Peyer's patch (tissue), 4 donors: ENCODE measurements at regions not wholly inside any gene's neighbourhood (a gene's known extent, or its start where the extent isn't known, plus 50 kb on each side); places are given as distances from the start of the nearest gene placed in this dataset.

Experiments
- POLR2A ChIP-seq, 2 donors: fragments of 450-650 bp; IDR thresholded peaks; one replicate each; pipeline ENCODE4 v1.5.1; 2017; ENCODE audit warnings: antibody characterized with exemption in 2 of 2, mild to moderate bottlenecking in 2 of 2, moderate library complexity in 2 of 2
- TF ChIP-seq, protein P1 (sequence below), 6 experiments: fragments of 450-650 bp in 4 of 6; fragments of 200-600 bp in 2 of 6; sonication (generic) in 1 of 6; IDR thresholded peaks; one replicate each; pipeline ENCODE4 v1.5.1; 2017 to 2019; ENCODE audit warnings: antibody characterized with exemption in 6 of 6, mild to moderate bottlenecking in 3 of 6, moderate library complexity in 1 of 6

DNA sequence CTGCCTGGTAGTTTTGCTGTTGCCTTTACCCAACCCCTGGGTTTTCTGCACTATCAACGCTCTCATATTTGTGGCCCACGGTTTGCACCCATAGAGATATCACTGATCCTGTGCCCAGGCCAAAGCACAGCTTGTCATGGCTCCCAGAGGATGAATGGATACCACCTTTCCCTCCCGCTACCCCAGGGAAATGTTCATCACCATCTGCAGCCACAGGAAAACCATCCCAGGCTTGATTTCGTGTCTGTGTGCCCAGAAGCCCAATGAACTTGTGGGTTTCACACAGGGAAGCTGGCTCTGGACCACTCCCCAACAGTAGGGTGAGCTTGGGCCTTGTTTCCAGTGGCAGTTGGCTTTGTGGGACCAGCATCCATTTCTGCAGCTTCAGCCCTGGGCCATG, 143.1 kb upstream of the GDF10 start:
- TF ChIP-seq, protein P1, sequence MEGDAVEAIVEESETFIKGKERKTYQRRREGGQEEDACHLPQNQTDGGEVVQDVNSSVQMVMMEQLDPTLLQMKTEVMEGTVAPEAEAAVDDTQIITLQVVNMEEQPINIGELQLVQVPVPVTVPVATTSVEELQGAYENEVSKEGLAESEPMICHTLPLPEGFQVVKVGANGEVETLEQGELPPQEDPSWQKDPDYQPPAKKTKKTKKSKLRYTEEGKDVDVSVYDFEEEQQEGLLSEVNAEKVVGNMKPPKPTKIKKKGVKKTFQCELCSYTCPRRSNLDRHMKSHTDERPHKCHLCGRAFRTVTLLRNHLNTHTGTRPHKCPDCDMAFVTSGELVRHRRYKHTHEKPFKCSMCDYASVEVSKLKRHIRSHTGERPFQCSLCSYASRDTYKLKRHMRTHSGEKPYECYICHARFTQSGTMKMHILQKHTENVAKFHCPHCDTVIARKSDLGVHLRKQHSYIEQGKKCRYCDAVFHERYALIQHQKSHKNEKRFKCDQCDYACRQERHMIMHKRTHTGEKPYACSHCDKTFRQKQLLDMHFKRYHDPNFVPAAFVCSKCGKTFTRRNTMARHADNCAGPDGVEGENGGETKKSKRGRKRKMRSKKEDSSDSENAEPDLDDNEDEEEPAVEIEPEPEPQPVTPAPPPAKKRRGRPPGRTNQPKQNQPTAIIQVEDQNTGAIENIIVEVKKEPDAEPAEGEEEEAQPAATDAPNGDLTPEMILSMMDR (IDR thresholded peaks at IDR 0.05), result no peak
- no peak for TF ChIP-seq POLR2A (IDR thresholded peaks at IDR 0.05)
